Hematopoietic multipotent progenitor cell treated with erythropoietin and hydrocortisone succinate and interleukin-3 and kit ligand, for 17 days (in vitro differentiated cells): ENCODE measurements at regions not wholly inside any gene's neighbourhood (a gene's known extent, or its start where the extent isn't known, plus 50 kb on each side); places are given as distances from the start of the nearest gene placed in this dataset.

ENCODE experiments used
- DNase-seq: peaks from one replicate; pipeline ENCODE4 v3.0.0-alpha.2; 2015; ENCODE audit warnings: low spot score

- no peak for DNase-seq
Measured at GRCh38 chr1:14039582-14040430, 339.8 kb downstream of the PRDM2 start.

DNA sequence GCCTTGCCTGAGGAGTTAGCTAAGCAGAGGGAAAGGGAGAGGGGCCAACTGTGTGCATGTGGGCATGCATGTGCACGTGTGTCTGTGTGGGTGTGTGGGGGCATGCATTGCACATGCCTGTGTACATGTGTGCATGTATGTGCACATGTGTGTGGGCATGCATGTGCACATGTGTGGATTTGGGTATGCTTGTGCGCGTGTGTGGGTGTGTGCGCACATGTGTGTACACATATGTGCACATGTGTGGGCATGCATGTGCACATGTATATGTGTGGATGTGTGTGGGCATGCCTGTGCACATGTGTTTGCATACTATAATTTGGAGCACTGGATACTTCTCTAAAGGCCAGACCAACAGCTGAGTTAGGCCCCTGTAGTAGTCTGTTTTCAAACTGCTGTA, 350.0 kb downstream of the PRDM2 start:
- DNase-seq: no peak

- DNase-seq: no peak
Measured at GRCh38 chr1:14055442-14056223, 355.6 kb downstream of the PRDM2 start.

DNA sequence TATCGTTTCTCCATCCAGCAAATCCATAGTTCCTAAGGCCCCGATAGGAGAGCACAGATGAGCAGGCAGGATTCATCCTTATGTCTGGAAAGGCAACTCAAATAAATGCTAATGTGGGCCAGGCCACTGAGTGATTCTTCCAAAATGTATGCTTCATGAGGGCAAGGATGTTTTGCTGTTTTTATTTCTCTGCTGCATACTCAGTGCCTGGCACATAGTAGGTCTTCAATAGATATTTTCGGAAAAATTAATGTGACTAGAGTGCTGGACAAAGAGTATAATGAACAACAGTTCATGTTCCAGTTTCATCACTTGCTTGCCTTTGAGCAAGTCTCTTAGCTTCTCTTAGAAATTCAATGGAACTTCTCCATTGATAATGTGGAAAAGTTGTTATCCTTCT, 357.7 kb downstream of the PRDM2 start:
- no peak for DNase-seq

- DNase-seq: no peak
Measured at GRCh38 chr1:14061204-14061603, 361.2 kb downstream of the PRDM2 start.

GRCh38 chr1:14061722-14062121, 361.7 kb downstream of the PRDM2 start:
- DNase-seq: no peak

- DNase-seq: no peak
Measured at GRCh38 chr1:14062669-14063068, 362.7 kb downstream of the PRDM2 start.

DNA sequence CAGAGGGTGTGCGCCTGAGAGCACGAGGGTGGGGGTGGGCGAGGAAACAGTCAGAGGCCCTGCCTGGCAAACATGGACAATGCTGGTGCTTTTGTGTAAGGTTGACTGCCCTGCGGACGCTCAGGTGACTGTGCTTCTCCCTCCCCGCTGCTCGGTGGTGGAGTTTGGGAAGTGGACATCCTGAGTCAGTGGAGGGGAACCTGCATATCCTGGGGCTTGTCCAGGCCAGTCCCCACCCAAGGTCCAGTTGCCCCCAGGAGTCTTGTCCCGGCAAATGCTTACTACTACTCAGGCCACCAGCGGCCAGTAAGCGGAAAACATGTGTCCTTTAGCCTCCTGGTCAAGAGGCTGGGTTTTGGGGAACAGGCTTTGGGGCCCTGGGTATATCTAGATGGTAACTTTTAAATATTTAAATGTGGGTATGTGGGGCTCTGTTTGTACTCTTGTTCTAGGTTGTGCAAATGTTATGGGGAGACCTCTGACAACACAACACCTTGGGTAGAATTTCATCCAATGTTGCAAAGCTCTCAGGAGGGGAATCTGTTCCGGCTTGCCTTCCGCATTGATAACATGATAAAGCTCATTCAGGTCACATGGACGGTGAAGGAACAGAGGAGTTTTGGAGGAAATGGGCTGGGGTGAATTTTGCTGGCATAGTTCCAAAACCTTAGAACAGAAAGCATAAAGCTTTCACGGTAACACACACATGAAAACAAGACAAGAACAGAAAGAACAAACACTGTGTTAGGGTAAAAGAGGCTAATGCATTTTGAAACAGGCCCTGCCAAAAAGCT, 364.9 kb downstream of the PRDM2 start:
- no peak for DNase-seq

DNA sequence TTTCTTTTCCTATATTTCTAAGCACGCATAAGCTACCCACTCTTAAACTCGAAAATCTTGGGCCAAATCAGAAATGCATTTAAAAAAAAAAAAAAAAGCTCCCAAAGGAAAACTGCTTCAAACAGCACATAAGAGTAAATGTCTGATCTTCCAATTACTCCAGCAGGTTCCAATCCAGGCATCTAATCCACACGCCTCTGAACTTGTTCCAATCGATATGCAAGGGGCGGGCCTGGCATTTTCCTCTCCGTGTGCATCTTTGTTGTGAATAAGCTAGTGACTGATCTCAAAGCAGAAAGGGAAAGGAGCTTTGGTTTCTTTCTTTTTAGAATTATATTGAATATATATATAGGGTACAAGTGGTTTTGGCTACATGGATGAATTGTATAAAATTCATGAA, 365.5 kb downstream of the PRDM2 start:
- no peak for DNase-seq

DNA sequence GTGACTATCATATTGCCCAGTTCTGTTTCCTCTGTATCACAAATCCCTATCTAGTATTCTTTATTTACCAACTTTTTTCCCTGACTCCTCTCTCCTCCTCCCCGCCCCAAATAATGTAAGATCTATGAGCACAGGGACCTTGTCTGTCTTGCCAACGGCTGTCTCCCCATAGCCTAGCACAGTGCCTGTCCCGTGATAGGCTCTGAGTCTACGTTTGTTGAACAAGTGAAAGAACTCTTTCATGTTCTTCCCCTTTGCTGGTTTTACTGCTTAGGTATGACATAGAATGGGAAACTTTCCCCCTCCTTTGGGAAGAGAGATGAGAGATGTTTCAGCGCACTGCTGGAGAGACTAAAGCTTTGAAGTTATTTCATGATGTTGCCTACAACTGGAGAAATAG, 367.0 kb downstream of the PRDM2 start:
- no peak for DNase-seq

DNA sequence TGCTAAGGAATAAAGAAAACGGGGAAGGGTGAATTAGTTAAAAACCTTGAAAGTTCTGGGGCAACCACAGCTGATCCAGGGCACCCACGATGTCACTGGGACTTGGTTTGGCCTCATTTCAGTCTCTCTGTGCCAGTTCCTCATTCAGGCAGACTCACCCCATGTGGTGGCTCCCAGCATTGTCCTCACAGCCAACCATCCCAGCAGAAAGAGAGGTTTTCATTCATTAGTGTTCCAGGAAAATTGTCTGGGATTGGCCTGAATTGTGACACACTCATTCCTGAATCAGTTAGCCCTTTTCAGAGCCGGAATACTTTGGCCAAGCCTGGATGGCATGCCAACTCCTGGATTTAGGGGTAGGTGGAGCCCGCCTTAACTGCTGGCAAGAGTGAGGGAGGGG, 367.7 kb downstream of the PRDM2 start:
- no peak for DNase-seq

DNA sequence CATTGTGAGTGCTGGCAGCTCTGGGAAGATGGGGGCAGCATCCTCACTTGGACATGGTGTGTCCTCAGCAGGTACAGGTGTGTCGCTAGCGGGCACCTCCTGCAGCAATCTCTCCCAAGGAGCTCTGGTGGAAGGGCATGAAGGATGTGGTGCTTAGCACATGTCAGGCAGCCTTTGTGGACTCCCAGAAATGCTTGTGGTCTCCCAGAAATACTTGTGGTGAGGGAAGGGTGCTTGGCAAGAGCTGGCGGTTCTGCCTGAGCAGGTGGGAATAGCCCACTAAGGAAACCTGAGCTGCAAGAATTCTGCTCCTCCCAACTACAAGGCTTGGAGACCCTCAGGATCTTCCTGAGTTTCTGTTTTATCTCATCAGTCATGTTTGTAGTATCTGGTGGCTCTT, 371.6 kb downstream of the PRDM2 start:
- no peak for DNase-seq

DNA sequence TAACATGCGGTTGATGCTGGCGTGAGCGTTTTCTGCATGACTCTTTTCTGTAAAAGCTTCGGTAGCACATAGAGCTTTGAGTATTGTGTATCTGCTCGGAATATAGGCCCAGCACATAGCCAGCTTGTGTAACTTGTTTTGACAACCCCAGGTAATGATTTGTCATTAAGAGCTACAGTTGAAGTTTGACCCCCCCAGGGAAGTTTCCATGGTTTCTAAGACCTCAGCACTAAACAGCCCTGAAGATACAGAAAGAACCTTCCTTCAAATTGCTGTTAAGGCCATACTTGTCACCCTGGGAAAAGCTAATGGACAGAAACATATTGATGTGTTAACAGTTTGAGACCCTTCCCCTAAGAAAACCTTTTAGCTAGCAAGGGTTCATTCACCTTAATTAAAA, 380.7 kb downstream of the PRDM2 start:
- DNase-seq: no peak

GRCh38 chr1:14082331-14082730, 382.3 kb downstream of the PRDM2 start:
- DNase-seq: no peak

DNA sequence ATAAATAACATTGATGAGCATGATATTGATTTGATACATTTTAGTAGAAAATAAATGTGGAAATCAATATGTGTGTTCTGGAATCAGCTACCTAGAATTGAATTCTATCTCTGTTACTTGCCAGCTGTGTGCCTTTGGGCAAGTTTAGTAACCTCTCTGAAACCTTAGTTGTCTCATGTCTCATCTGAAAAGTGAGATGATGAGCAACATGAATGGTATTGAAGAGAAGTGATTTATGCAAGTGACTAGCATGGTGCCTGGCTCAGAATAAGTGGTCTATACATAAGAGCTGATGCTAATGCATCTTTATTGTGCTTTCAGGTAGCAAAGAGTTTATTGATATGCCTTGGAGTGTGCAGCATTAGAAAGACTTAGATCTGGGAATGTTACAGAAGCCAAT, 383.3 kb downstream of the PRDM2 start:
- no peak for DNase-seq

GRCh38 chr1:14083706-14084105, 383.7 kb downstream of the PRDM2 start:
- no peak for DNase-seq

DNA sequence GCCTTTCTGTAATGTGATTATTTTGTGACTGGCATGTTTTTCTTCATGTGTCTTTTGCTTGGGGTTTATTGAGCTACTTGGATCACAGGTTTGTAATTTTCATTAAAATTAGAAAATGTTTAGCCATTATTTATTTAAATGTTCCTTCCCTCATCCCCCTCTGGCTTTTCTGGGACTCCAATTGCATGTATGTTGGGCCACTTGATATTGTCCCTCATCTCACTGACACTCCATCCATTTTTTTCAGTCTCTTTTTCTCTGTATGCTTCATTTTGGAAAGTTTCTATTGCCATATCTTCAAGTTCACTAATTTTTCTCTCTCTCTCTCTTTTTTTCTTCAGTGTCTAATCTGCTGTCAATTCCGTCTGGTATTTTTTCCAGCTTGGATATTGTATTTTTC, 390.1 kb downstream of the PRDM2 start:
- DNase-seq: no peak

DNA sequence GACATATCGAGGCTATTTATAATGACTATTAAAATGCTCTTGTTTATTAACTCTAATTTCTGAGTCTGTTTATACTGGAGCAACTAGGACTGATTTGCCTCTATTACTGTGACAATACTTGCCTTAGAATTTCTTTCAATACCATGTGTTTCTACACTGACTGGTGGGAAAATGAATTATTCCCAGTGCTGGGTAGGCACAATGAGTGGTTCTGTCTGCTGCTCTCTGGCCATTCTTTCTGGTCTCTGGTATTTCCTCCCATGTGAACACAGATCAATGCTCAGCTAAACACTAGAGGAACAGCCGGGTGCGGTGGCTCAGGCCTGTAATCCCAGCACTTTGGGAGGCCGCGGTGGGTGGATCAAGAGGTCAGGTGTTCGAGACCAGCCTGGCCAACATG, 390.5 kb downstream of the PRDM2 start:
- no peak for DNase-seq

- DNase-seq: no peak
Measured at GRCh38 chr1:14094611-14095400, 394.8 kb downstream of the PRDM2 start.

- DNase-seq: no peak
Measured at GRCh38 chr1:14098294-14098913, 398.4 kb downstream of the PRDM2 start.

DNA sequence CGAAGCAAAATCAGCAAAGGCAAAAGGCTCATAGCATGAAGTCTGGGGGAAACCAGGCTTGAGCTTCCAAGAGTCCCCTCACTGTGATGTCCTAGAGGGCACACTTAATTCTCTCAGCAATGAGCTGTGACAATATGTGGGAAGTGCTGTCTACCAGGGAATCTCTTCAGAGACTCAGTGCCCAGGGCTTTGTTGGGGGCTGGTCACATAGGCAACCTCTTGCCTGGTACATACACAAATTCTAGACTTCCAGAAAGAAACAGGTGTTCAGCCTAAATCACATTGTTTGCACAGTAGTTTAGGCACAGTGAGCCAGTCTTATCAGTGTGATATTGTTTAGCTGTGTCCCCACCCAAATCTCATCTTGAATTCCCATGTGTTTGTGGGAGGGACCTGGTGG, 400.5 kb downstream of the PRDM2 start:
- DNase-seq: no peak
